VCaP (cell line): ENCODE measurements at regions not wholly inside any gene's neighbourhood (a gene's known extent, or its start where the extent isn't known, plus 50 kb on each side); places are given as distances from the start of the nearest gene placed in this dataset.
"Not testable (repeated sequence)": the region's sequence is repeated elsewhere in the genome, so short reads cannot be mapped to it uniquely, and the experiment has no call there.

ENCODE experiments used
- H3K27ac ChIP-seq: fragments of 450-650 bp; 2 replicates; pipeline ENCODE4 v1.5.1; 2017
- CTCF ChIP-seq: fragments of 450-650 bp; conservative IDR thresholded peaks from 2 replicates; pipeline ENCODE4 v1.5.1; 2017; ENCODE audit warnings: mild to moderate bottlenecking, moderate library complexity

GRCh38 chr6:82487895-82488294 is 124.3 kb downstream of the TPBG start:
- TF ChIP-seq CTCF = no peak
- no peak overlapping the region for H3K27ac ChIP-seq

GRCh38 chr6:82488403-82488802 is 124.8 kb downstream of the TPBG start:
- no peak for TF ChIP-seq CTCF

GRCh38 chr6:82492134-82492533 is 128.5 kb downstream of the TPBG start:
- H3K27ac ChIP-seq = no peak overlapping the region
- TF ChIP-seq CTCF = no peak

More at GRCh38 chr6:82488403-82488802, 124.8 kb downstream of the TPBG start:
- no peak overlapping the region for H3K27ac ChIP-seq

GRCh38 chr6:82493467-82493866 is 129.8 kb downstream of the TPBG start:
- TF ChIP-seq CTCF = no peak
- H3K27ac ChIP-seq = no peak overlapping the region

- no peak for TF ChIP-seq CTCF
- no peak overlapping the region for H3K27ac ChIP-seq
Measured at GRCh38 chr6:82494367-82494766, 130.8 kb downstream of the TPBG start.

- not testable (repeated sequence) for H3K27ac ChIP-seq
Measured at GRCh38 chr6:82501901-82502300, 138.3 kb downstream of the TPBG start.

- no peak overlapping the region for H3K27ac ChIP-seq
- no peak for TF ChIP-seq CTCF
Measured at GRCh38 chr6:82506526-82506925, 142.9 kb downstream of the TPBG start.

GRCh38 chr6:82507112-82507511 is 143.5 kb downstream of the TPBG start:
- no peak overlapping the region for H3K27ac ChIP-seq
- no peak for TF ChIP-seq CTCF
